GM12875 (cell line): ENCODE measurements at regions not wholly inside any gene's neighbourhood (a gene's known extent, or its start where the extent isn't known, plus 50 kb on each side); places are given as distances from the start of the nearest gene placed in this dataset.
"Not testable (repeated sequence)": the region's sequence is repeated elsewhere in the genome, so short reads cannot be mapped to it uniquely, and the experiment has no call there.

Experiments used
- H3K4me3 ChIP-seq: one replicate; pipeline ENCODE4 v1.5.1; 2011; ENCODE audit warnings: low read depth, low read length, control low read depth
- CTCF ChIP-seq: IDR thresholded peaks from 2 replicates; pipeline ENCODE4 v1.5.1; 2011; ENCODE audit warnings: low read depth, mild to moderate bottlenecking, control low read depth, inconsistent platforms, low read length, moderate library complexity, borderline replicate concordance; ENCODE audit not compliant: insufficient read depth

GRCh38 chr6:69571234-69571633, 225.6 kb downstream of the LMBRD1 start:
- TF ChIP-seq CTCF = no peak

GRCh38 chr6:69570106-69570505, 226.7 kb downstream of the LMBRD1 start:
- H3K4me3 ChIP-seq = no peak overlapping the region
- TF ChIP-seq CTCF = no peak

More at GRCh38 chr6:69571234-69571633, 225.6 kb downstream of the LMBRD1 start:
- no peak overlapping the region for H3K4me3 ChIP-seq

- H3K4me3 ChIP-seq = not testable (repeated sequence)
These were observed 236.2 kb downstream of the LMBRD1 start for GRCh38 chr6:69560597-69560996.

GRCh38 chr6:69555088-69555638, 241.6 kb downstream of the LMBRD1 start:
- H3K4me3 ChIP-seq = no peak overlapping the region
- no peak for TF ChIP-seq CTCF

GRCh38 chr6:69542494-69542893, 254.3 kb downstream of the LMBRD1 start:
- H3K4me3 ChIP-seq = no peak overlapping the region
- TF ChIP-seq CTCF = no peak

GRCh38 chr6:69527921-69528476, 268.8 kb downstream of the LMBRD1 start:
- H3K4me3 ChIP-seq = no peak overlapping the region
- TF ChIP-seq CTCF = no peak

GRCh38 chr6:69515480-69515879, 281.3 kb downstream of the LMBRD1 start:
- not testable (repeated sequence) for H3K4me3 ChIP-seq

GRCh38 chr6:69494595-69494994, 302.2 kb downstream of the LMBRD1 start:
- no peak overlapping the region for H3K4me3 ChIP-seq
- no peak for TF ChIP-seq CTCF
